ENCODE measurements at regions not wholly inside any gene's neighbourhood (a gene's known extent, or its start where the extent isn't known, plus 50 kb on each side); places are given as distances from the start of the nearest gene placed in this dataset.

DNA sequence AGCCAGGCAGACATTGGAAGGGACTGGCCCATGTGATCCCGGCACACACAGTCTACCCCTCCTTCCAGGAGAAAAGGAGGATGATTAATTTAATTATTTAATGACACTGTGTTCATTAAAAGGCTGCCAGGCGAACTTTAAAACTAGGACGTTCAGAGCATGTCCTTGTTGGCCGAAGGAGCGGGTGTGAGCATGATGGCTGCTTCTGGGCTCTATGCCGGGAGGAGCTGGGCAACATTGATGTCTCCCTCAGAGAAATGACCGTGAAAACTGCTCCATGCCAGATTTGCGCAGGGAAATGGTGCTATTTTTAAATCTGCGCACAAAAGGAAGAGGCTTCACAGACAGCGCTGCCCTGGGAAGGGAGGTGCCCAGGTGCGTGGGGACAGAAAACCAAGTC, 284.9 kb upstream of the IRX4 start:
- Histone ChIP-seq H3K4me1 (ENCODE audit: control insufficient read depth, extremely low read depth, insufficient read depth, low read length) (no peaks in the 10 kb centered on the region), H2AFZ (ENCODE audit: low read depth, low read length) (no peak overlapping the region), H4K20me1 (replicated peaks; ENCODE audit: control insufficient read depth, extremely low read depth, insufficient read depth, low read length) (no peaks in the 10 kb centered on the region), H3K4me2 (ENCODE audit: insufficient read depth, low read length) (no peak overlapping the region), H3K4me3 (replicated peaks in 1 of 3; ENCODE audit: insufficient read depth in 1 of 3, low read depth in 1 of 3, low read length in 3 of 3) (no peak overlapping the region), H3K9me3 (replicated peaks; ENCODE audit: control insufficient read depth, insufficient read depth, low read length) (no peaks in the 10 kb centered on the region), H3K9me1 (replicated peaks; ENCODE audit: control insufficient read depth, extremely low read depth, insufficient read depth, low read length) (no peaks in the 10 kb centered on the region), H3K27me3 (ENCODE audit: control insufficient read depth in 2 of 2, insufficient read depth in 2 of 2, low read length in 2 of 2) (no peaks in the 10 kb centered on the region), H3K79me2 (ENCODE audit: control insufficient read depth, insufficient read depth, low read length) (no peaks in the 10 kb centered on the region), H3K9ac (replicated peaks; ENCODE audit: extremely low read depth, insufficient read depth, low read length) (no peak overlapping the region), H3K27ac (ENCODE audit: insufficient read depth, low read depth, low read length) (no peak overlapping the region), H3K36me3 (ENCODE audit: control insufficient read depth in 2 of 2, extremely low read depth in 1 of 2, insufficient read depth in 2 of 2, low read length in 2 of 2) (no peaks in the 10 kb centered on the region)
- ChIA-PET CTCF (no interaction called here), POLR2A (no interaction called here)
- DNase-seq (ENCODE audit: low read depth, low spot score) = no peak
- dilution Hi-C loops (cut with MboI; ENCODE audit: extremely low pct_ligation_motif_present, low sequenced_read_pairs) = no loop called here
- TF ChIP-seq EZH2 (IDR thresholded peaks at IDR 0.05; ENCODE audit: borderline replicate concordance, low read depth, low read length, severe bottlenecking) (no peak), FOS (IDR thresholded peaks at IDR 0.05; ENCODE audit: borderline replicate concordance, insufficient read depth, low read length) (no peak), GATA2 (IDR thresholded peaks at IDR 0.05; ENCODE audit: insufficient read depth, insufficient read length, low read depth, low read length) (no peak), MYC (IDR thresholded peaks at IDR 0.05; ENCODE audit: low read depth, low read length) (no peak), JUN (IDR thresholded peaks at IDR 0.05; ENCODE audit: borderline replicate concordance, insufficient read depth, insufficient read length, low read depth) (no peak), POLR2AphosphoS5 (IDR thresholded peaks at IDR 0.05; ENCODE audit: insufficient read depth, low read depth, low read length) (no peak), POLR2A (IDR thresholded peaks at IDR 0.05; ENCODE audit: low read depth, low read length) (no peak)
- TF ChIP-seq, protein P1, sequence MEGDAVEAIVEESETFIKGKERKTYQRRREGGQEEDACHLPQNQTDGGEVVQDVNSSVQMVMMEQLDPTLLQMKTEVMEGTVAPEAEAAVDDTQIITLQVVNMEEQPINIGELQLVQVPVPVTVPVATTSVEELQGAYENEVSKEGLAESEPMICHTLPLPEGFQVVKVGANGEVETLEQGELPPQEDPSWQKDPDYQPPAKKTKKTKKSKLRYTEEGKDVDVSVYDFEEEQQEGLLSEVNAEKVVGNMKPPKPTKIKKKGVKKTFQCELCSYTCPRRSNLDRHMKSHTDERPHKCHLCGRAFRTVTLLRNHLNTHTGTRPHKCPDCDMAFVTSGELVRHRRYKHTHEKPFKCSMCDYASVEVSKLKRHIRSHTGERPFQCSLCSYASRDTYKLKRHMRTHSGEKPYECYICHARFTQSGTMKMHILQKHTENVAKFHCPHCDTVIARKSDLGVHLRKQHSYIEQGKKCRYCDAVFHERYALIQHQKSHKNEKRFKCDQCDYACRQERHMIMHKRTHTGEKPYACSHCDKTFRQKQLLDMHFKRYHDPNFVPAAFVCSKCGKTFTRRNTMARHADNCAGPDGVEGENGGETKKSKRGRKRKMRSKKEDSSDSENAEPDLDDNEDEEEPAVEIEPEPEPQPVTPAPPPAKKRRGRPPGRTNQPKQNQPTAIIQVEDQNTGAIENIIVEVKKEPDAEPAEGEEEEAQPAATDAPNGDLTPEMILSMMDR (IDR thresholded peaks at IDR 0.05; ENCODE audit: extremely low read depth in 1 of 2, insufficient read depth in 1 of 2, low read depth in 1 of 2, low read length in 2 of 2) = no peak
- TF ChIP-seq, protein P2, sequence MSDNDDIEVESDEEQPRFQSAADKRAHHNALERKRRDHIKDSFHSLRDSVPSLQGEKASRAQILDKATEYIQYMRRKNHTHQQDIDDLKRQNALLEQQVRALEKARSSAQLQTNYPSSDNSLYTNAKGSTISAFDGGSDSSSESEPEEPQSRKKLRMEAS (IDR thresholded peaks at IDR 0.05; ENCODE audit: insufficient read depth, insufficient read length) = no peak
- intact Hi-C loops (cut with micrococcal nuclease) = no loop called here
- FAIRE-seq = no peak
- BruUV-seq (replicated peaks) = no TSS peak

Measured in endothelial cell of umbilical vein (primary cell).